ENCODE measurements at regions not wholly inside any gene's neighbourhood (a gene's known extent, or its start where the extent isn't known, plus 50 kb on each side); places are given as distances from the start of the nearest gene placed in this dataset.

DNA sequence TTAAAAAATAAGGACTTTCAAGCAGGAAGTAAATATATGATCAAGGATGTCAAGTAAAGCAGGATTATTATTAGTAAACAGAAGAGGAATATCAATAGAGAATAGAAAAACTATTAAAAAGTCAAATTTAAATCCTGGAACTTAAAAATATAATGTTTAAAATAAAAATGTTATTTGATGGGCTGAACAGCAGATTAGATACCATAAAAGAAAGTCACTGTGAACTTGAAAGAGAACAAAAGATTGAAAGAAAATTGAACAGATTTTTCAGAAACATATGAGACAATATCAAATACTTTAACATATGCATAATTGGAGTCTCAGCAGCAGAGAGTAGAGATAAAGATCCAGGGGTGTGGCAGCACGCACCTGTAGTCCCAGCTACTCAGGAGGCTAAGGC lies 1213.7 kb upstream of the AUTS2 start:
- TF ChIP-seq RBBP5 (IDR thresholded peaks at IDR 0.05; ENCODE audit: borderline replicate concordance, low read depth, low read length) (no peak), GTF2F1 (IDR thresholded peaks at IDR 0.05; ENCODE audit: borderline replicate concordance, low read depth, low read length) (no peak)
- TF ChIP-seq, protein P1, sequence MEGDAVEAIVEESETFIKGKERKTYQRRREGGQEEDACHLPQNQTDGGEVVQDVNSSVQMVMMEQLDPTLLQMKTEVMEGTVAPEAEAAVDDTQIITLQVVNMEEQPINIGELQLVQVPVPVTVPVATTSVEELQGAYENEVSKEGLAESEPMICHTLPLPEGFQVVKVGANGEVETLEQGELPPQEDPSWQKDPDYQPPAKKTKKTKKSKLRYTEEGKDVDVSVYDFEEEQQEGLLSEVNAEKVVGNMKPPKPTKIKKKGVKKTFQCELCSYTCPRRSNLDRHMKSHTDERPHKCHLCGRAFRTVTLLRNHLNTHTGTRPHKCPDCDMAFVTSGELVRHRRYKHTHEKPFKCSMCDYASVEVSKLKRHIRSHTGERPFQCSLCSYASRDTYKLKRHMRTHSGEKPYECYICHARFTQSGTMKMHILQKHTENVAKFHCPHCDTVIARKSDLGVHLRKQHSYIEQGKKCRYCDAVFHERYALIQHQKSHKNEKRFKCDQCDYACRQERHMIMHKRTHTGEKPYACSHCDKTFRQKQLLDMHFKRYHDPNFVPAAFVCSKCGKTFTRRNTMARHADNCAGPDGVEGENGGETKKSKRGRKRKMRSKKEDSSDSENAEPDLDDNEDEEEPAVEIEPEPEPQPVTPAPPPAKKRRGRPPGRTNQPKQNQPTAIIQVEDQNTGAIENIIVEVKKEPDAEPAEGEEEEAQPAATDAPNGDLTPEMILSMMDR (IDR thresholded peaks at IDR 0.05; ENCODE audit: control extremely low read depth in 1 of 3, insufficient read depth in 1 of 3, low read depth in 1 of 3, low read length in 3 of 3), result no peak

All from H1 (cell line).